HL-60/S4 treated with retinoic acid at 250 ng/mL for 4 days and 3 days (cell line): ENCODE measurements at regions not wholly inside any gene's neighbourhood (a gene's known extent, or its start where the extent isn't known, plus 50 kb on each side); places are given as distances from the start of the nearest gene placed in this dataset.
"Not testable (repeated sequence)": the region's sequence is repeated elsewhere in the genome, so short reads cannot be mapped to it uniquely, and the experiment has no call there.

ENCODE experiments used
- in situ Hi-C: fragments of 300-500 bp; cut with MboI; formaldehyde crosslinking; loops from 2 replicates; pipeline ENCODE4 v1.7.0; 2022; ENCODE audit warnings: low sequenced_read_pairs

DNA sequence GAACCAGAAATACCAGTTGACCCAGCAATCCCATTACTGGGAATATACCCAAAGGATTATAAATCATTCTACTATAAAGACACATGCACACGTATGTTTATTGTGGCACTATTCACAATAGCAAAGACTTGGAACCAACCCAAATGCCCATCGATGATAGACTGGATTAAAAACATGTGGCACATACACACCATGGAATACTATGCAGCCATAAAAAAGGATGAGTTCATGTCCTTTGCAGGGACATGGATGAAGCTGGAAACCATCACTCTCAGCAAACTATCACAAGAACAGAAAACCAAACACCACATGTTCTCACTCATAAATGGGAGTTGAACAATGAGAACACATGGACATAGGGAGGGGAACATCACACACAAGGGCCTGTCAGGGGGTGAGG is 86.2 kb upstream of the SETMAR start:
- in situ Hi-C loops, result not testable (repeated sequence)

DNA sequence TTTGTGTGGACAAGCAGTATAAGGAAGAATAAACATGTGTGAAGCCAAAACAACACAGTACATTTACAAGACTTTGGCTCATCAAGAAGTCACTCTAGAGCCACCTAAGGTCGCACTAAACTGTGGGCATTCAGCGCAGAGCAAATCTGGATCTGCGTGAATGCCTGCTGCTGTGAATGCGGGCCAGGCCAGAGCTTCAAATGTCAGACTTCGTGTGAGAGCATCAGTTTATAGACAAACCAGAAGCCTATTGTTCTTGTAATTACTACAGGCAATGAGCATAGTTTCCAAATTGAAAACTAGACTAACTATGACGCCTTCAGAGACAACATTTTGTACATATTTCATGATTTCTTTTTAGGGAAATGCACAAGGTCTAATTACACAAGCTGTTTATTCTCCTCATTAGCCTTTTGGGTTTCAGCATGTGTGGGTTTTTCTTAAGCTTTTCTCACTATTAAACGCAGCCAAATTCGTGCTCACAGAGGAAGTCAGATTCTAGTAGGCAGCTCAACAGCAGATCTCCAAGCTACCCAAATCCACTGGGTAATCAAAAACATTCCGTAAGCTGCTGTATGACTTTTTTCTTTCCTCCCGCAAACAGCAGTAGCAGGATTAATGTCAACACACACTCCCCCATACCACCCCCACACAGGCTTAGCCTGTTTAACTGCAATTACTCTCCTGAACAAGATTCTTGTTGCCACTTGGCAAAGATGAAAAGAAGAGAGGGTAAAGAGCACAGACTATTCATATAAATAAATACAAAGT is 84.5 kb upstream of the SETMAR start:
- in situ Hi-C loops, result no loop called here

DNA sequence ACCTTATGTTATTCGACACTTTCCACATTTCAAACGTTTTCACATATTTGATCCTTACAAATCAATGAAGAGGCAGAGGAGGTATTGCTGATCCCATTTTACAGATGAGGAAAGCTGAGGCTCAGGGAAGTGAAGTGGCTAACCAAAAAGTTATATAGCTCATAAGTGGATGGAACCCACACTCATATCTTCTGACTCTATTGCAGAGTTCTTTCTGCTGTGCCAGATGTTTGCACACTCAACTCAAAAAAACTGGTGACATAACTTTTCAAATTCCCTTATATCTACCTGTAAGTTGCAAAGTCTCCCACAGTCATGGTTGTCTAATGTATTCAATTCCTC is 84.0 kb upstream of the SETMAR start:
- in situ Hi-C loops, result no loop called here

DNA sequence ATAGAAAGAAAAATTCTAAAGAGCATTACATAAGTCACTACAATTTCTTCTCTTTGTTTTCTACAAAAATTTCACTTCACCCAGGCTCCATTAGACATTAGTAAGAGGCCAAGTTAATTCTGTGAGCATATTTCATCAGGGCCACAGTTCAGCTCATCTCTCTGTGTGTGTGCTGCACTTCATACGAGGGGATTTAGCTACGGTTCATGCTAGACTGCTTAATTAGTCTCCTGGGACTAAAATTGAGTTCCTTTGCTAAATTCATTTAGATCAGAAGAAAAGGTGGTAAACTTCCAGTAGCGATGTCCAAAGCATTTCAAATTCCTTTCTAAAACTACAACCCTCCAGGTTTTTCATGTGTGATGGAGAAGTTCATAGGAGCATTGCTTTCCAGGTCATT is 83.1 kb upstream of the SETMAR start:
- in situ Hi-C loops, result no loop called here

DNA sequence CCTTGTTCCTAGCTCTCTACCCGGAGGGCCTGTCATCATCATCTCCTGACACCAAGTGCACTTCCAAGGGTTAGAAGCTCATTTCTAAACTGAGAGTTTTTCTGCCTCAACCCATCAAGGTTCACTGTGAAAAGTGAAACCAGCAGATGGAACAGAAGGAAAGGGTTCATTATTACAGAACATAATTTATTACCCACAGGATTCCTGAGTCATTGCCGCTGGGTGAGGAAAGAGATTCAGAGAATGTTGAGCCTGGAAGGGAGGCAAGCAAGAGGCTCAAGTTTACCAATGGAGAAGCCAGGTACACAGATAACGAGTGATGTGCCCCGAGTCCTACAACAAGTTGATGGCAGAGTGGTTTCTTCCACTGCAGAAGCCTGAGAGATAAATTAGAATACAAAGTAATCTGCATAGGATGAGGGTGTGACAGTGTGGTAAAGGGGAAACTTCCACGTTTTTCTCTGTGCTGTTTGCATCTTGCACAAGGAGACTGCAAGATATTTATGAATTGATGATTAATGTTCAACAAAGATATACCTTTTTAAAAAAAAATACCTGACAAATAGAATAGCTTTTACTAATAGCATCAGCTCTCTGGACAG is 80.5 kb upstream of the SETMAR start:
- in situ Hi-C loops, result no loop called here

DNA sequence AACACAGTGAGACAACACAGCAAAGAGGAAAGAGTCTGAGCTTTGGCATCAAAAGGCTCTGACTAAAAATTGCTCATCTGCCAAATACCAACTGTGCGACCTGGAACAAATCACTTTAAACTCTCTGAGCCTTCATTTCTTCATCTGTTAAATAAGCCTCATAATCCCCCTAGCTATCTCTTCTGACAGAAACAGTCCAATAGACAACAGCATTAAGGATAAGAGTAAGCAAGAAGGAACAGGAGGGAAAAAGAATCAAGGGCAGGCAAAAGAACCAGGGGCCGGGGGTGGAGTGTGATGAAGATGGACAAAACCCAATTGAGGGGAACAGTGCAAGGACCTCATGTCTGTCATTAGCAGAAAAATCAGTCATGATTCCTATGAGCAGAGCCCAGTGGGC is 79.4 kb upstream of the SETMAR start:
- in situ Hi-C loops, result no loop called here

DNA sequence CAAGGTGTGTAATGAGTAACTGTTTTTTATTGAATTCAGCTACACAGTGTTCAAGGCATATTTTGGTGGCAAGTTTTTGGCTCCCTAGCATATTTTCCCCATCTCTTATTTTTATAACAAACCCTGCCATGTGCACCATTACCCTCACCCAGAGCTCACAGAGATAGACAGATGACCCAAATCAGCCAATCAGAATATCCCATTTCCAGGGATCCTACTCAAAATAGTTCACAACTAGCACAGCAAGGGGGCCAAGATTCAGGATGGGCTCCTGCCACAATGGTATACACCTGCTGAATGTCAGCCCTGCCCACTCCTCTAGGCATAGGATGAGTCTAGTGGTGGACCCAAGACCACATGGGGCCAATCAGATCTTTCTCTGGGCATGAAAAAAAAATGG is 78.8 kb upstream of the SETMAR start:
- in situ Hi-C loops, result no loop called here

DNA sequence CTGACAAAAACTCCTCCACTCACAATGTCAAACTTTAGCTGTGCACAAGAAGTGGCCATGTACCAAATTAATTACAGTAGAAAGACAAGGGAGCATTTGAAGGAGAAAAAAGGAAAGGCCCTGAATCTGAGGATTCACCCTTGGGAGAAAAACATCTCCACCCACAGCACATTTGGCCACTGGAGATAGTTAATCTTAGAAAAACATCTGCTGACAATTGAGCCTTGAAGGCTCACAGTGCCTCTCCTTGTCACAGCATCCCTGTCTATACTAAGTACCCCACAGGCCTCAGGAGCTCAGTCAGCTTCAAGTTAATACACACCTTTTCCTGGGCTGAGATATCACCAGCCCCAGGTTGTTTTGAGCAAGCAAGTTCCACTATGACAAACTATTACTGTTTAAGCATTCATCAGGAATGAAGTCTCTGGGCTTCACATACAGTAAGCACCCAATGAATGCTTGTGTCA is 78.1 kb upstream of the SETMAR start:
- in situ Hi-C loops, result no loop called here

DNA sequence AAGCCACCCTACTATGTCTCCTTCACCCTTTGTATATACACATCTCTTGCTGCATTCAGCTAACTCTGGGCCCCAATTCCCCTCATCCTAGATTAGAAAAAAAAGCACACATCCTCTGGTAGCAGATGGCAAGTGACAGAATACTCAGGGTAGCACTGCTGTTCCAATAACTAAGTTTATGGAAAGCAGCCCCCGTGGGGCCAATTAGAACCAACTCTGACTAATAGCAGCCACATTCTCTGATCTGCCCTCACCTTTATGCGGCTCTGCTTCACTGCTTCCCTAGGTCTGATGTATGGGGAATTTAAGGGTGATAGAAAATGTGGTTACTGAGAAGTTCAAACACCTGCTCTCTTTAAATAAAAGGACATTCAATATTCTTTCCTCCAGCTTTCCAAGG is 74.9 kb upstream of the SETMAR start:
- in situ Hi-C loops, result no loop called here

DNA sequence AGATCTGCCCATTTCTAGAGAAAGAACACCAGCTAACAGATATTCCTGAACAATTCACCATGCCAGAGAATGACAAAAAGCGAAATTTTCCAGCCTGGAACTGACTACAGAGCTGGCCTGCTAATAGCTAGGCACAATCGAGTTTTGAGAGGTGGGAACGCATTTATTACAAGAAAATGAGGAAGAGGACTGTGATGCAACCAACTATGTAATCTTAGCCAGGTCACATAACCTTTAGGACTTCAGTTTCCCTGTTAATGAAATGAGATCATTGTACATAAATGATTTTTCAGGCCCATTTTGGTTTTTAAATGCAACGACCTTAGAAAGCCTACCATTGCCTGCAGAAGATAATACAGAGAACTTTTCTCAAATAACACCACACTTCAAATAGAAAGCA is 72.1 kb upstream of the SETMAR start:
- in situ Hi-C loops, result no loop called here

DNA sequence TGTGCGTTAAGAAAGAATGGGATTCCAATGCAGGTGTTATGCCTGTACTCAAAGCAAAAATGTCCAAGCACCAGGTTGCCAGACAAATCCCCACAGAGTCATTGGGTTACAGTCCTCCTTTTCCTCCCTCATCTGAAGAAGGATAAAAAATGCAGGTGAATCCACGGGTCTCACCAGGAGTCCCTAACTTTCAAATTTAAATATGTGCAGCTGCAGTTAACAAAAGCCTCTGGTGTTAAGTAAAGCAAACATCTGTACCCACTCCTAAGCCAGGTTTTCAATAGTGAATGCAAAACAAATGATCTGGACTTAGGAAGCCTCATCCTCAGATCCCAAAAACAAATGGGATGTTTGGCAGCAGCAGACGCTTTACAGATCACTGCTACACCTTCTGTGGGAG is 70.4 kb upstream of the SETMAR start:
- in situ Hi-C loops, result no loop called here

DNA sequence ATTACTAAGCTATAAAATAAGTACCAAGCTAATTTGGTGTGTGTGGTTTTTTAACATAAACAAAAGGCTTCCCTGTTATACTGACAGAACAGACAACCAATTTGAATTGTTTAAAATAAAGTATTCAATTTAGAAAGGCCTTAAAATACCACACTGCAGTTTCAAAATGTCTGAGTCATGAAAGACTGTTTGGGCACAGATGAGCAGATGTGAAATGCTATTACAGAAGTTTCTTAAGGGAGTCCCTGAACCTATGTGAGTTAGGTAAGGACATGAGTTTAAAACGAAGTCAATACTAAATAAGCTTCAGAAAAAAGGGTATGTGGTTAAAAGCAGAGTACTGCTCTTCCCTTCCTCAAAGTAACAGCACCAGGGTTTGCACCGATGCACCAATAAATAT is 69.7 kb upstream of the SETMAR start:
- in situ Hi-C loops, result no loop called here

DNA sequence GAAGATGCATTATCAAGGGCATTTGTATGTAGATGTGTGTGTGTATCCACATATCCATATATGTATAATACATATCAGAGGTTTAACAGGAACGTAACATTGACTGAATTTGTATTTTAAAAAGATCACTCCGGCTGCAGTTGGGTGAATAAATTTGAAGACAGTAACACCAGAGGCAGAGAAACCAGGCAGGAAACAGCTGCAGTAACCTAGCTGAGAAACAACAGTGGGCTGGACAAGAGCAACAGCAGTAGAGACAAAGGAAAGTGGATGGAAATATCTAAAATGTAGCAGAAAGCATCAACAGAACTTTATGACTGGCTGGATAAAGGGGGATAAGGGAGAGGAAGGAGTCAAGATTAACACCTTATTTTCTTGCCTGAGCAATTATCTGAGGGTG is 68.3 kb upstream of the SETMAR start:
- in situ Hi-C loops, result no loop called here

DNA sequence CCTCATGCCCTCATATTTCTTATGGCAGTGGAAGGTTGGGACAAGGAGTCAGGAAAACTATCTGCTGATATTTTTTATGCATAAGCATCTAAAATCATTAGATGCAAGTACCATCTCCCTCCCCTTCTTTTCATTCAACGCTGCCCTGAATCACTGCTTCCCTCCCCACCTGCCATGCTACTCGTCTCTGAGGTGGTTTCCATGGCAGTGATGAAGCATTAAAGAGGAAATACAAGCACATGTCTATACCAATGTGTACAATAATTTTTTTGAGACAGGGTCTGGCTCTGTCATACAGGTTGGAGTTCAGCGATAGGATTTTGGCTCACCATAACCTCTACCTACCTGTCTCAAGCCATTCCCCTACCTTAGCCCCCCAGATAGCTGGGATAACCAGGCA is 67.5 kb upstream of the SETMAR start:
- in situ Hi-C loops, result no loop called here

DNA sequence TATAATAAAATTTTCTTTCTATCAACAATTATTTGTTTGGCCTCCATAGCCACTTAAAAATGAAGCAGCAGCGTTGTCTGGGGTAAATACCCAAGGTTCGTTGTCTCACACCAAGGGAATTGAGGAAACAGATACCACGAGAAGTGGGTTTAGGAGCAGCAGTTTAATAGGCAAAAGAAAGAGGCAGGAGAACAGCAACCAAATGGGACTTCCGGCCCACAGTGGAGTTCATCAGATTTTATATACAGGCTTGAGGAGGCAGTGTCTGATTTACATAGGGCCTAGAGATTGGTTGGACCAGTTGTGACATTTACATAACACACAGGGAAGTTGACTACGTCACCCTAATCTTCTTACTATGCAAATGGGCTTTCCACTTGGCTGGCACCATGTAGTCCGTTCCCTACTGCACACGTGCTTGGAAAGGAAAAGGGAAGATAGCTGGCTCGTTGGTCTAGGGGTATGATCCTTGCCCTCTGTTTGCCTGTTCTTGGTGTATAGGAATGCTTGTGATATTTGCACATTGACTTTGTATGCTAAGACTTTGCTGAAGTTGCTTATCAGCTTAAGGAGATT is 61.5 kb upstream of the SETMAR start:
- in situ Hi-C loops, result no loop called here

DNA sequence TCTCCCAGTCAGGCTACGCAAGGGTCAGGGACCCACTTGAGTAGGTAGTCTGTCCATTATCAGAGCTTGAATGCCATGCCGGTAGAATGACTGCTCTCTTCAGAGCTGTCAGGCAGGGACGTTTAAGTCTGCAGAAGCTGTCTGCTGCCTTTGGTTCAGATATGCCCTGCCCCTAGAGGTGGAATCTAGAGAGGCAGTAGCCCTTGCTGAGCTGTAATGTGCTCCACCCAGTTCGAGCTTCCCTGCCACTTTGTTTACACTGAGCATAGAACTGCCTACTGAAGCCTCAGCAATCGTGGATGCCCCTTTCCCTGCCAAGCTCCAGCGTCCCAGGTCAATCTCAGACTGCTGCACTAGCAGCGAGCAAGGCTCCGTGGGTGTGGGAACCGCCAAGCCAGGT is 57.5 kb upstream of the SETMAR start:
- in situ Hi-C loops, result no loop called here

DNA sequence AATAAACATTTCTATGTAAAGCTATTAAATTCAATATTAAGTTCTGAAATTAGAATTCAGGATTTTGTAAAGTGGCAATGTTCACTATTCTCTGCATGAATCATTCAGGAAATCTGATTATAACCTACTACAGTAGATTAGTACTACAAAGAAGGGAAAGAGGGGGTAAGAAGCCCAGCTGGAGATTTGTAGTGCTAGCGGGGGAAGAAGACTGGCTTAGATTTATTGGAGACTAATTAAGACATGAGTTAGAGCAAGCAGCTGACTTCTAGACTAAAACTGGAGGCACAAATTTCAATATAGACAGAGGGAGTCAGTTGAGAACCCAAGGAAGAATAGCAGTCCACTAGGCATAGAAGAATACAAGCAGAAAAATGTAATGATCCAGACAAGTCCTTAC is 55.8 kb upstream of the SETMAR start:
- in situ Hi-C loops, result no loop called here

DNA sequence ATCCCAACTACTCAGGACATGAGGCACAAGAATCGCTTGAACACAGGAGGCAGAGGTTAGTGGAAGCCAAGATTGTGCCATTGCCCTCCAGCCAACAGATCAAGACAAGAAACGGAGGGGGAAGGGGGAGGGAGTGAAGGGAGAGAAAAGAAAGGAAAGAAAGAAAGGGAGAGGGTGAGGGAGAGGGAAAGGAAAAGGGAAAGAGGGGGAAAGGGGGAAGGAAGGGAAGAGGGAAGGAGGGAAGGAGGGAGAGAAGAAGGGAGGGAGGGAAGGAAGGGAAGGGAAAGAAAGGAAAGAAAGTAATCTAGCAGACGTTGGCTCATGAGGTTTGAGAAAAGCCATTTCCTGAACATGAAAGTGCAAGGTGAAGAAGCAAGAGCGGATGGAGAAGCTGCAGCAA is 53.1 kb upstream of the SETMAR start:
- in situ Hi-C loops, result no loop called here

DNA sequence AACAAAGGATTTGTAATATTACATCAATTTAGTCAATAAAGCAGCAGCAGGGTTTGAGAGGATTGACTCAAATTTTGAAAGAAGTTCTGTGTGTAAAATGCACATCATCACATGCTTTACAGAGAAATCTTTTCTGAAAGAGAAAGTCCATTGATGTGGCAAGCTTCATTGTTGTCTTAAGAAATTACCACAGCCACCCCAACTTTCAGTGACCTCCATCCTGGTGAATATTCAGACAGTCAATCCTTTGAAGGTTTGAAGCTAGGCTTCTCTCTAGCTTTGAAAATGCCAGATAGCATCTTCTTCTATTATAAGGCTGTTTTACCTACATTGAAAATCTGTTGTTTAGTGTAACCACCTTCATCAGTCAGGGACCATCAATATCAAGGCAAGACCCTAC is 51.8 kb upstream of the SETMAR start:
- in situ Hi-C loops, result no loop called here

DNA sequence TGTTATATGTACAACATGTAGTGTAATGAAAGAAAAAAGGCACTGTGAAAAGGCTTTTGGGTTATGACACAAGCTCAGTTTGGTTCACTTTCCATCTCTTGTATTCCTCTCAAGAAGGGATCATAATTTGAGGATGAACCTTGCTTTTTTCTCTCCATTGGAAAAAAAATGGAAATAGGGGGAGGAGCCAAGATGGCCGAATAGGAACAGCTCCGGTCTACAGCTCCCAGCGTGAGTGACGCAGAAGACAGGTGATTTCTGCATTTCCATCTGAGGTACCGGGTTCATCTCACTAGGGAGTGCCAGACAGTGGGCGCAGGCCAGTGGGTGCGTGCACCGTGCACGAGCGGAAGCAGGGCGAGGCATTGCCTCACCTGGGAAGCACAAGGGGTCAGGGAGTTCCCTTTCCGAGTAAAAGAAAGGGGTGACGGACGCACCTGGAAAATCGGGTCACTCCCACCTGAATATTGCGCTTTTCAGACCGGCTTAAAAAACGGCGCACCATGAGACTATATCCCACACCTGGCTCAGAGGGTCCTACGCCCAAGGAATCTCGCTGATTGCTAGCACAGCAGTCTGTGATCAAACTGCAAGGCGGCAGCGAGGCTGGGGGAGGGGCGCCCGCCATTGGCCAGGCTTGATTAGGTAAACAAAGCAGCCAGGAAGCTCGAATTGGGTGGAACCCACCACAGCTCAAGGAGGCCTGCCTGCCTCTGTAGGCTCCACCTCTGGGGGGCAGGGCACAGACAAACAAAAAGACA is 49.9 kb upstream of the SETMAR start:
- in situ Hi-C loops, result not testable (repeated sequence)
